GM23338 (cell line): ENCODE measurements at regions not wholly inside any gene's neighbourhood (a gene's known extent, or its start where the extent isn't known, plus 50 kb on each side); places are given as distances from the start of the nearest gene placed in this dataset.

Experiments
- ATAC-seq: fragments of 200-7000 bp; cut with Tn5 transposase; 3 replicates; pipeline ENCODE4 v1.9.1; 2020
- DNase-seq: peaks from one replicate; pipeline ENCODE4 v3.0.0-alpha.2; 2015; ENCODE audit warnings: low spot score
- H2AFZ ChIP-seq: fragments of 200-600 bp; sonication (generic); 2 replicates; pipeline ENCODE4 v1.8.0; 2016; ENCODE audit warnings: antibody characterized with exemption, mild to moderate bottlenecking, moderate library complexity
- H3F3A ChIP-seq: fragments of 200-600 bp; sonication (generic); replicated peaks from 2 replicates; pipeline ENCODE4 v1.8.0; 2017; ENCODE audit warnings: antibody characterized with exemption, mixed run types, low read depth
- H3K27ac ChIP-seq: fragments of 200-600 bp; sonication (generic); 2 replicates; pipeline ENCODE4 v1.6.1; 2016; ENCODE audit warnings: low read depth
- H3K27me3 ChIP-seq: fragments of 200-600 bp; sonication (generic); 2 replicates; pipeline ENCODE4 v1.8.0; 2016; ENCODE audit warnings: mild to moderate bottlenecking, mixed run types, moderate library complexity; ENCODE audit not compliant: insufficient read depth
- H3K36me3 ChIP-seq: fragments of 200-600 bp; sonication (generic); 2 replicates; pipeline ENCODE4 v1.8.0; 2016; ENCODE audit warnings: mild to moderate bottlenecking; ENCODE audit not compliant: insufficient read depth
- H3K4me1 ChIP-seq: fragments of 200-600 bp; sonication (generic); 2 replicates; pipeline ENCODE4 v1.8.0; 2016; ENCODE audit warnings: mild to moderate bottlenecking, moderate library complexity; ENCODE audit not compliant: insufficient read depth
- H3K4me2 ChIP-seq: fragments of 200-600 bp; sonication (generic); 2 replicates; pipeline ENCODE4 v1.7.1; 2017; ENCODE audit warnings: mixed run types
- H3K4me3 ChIP-seq: fragments of 200-600 bp; sonication (generic); 2 replicates; pipeline ENCODE4 v1.6.1; 2016; ENCODE audit warnings: mixed run types
- H3K79me2 ChIP-seq: fragments of 200-600 bp; sonication (generic); replicated peaks from 2 replicates; pipeline ENCODE4 v1.8.0; 2017; ENCODE audit warnings: mild to moderate bottlenecking; ENCODE audit not compliant: insufficient read depth
- H3K9me2 ChIP-seq: fragments of 200-600 bp; sonication (generic); 2 replicates; pipeline ENCODE4 v1.8.0; 2017; ENCODE audit not compliant: insufficient read depth
- H4K20me1 ChIP-seq: fragments of 200-600 bp; sonication (generic); replicated peaks from 2 replicates; pipeline ENCODE4 v1.8.0; 2017; ENCODE audit warnings: mild to moderate bottlenecking; ENCODE audit not compliant: insufficient read depth
- H3K27ac Mint-ChIP-seq: 2 replicates; pipeline ENCODE4 v1.8.0; 2020; ENCODE audit warnings: inconsistent platforms, mild to moderate bottlenecking, moderate library complexity, mixed read lengths
- H3K27me3 Mint-ChIP-seq: 3 replicates; pipeline ENCODE4 v1.8.0; 2022; ENCODE audit warnings: low read depth, mild to moderate bottlenecking, moderate library complexity, mixed read lengths, inconsistent platforms; ENCODE audit not compliant: insufficient read depth, poor library complexity
- H3K36me3 Mint-ChIP-seq: 3 replicates; pipeline ENCODE4 v1.8.0; 2021; ENCODE audit warnings: low read depth, mild to moderate bottlenecking, inconsistent platforms, moderate library complexity, mixed read lengths
- H3K4me1 Mint-ChIP-seq: 3 replicates; pipeline ENCODE4 v1.8.0; 2020; ENCODE audit warnings: mild to moderate bottlenecking, inconsistent platforms, mixed read lengths
- H3K4me3 Mint-ChIP-seq: 3 replicates; pipeline ENCODE4 v1.8.0; 2021; ENCODE audit warnings: moderate library complexity, mild to moderate bottlenecking, inconsistent platforms, mixed read lengths
- H3K9me3 Mint-ChIP-seq: 3 replicates; pipeline ENCODE4 v1.8.0; 2020; ENCODE audit warnings: moderate library complexity, mild to moderate bottlenecking, inconsistent platforms, mixed read lengths
- CTCF ChIP-seq, 2 experiments: fragments of 200-600 bp in 1 of 2; sonication (generic) in 1 of 2; conservative IDR thresholded peaks; 2 replicates each; pipeline versions ENCODE4 v1.5.1 to v1.6.1; 2016 to 2017; ENCODE audit warnings: antibody characterized with exemption in 2 of 2, low read depth in 2 of 2, mild to moderate bottlenecking in 2 of 2, moderate library complexity in 1 of 2
- ETS1 ChIP-seq: IDR thresholded peaks from 2 replicates; pipeline ENCODE4 v1.6.1; 2016; ENCODE audit warnings: antibody characterized with exemption
- EZH2phosphoT487 ChIP-seq: fragments of 200-600 bp; sonication (generic); IDR thresholded peaks from one replicate; pipeline ENCODE4 v1.8.1; 2018; ENCODE audit warnings: antibody characterized with exemption; ENCODE audit not compliant: unreplicated experiment
- JUNB ChIP-seq: IDR thresholded peaks from one replicate; pipeline ENCODE4 v1.6.1; 2016; ENCODE audit warnings: antibody characterized with exemption; ENCODE audit not compliant: unreplicated experiment
- POLR2AphosphoS5 ChIP-seq: IDR thresholded peaks from 2 replicates; pipeline ENCODE4 v1.6.1; 2016; ENCODE audit warnings: antibody characterized with exemption, low read depth
- STAT1 ChIP-seq: IDR thresholded peaks from one replicate; pipeline ENCODE4 v1.6.1; 2016; ENCODE audit warnings: antibody characterized with exemption; ENCODE audit not compliant: unreplicated experiment
- ZNF114 ChIP-seq: fragments of 250-450 bp; sonication (Bioruptor Pico); IDR thresholded peaks from 2 replicates; pipeline ENCODE4 v1.5.0; 2020; ENCODE audit warnings: mild to moderate bottlenecking, moderate library complexity
- ZNF331 ChIP-seq: fragments of 250-450 bp; sonication (Bioruptor Pico); IDR thresholded peaks from 2 replicates; pipeline ENCODE4 v1.5.0; 2020; ENCODE audit warnings: low read depth, mild to moderate bottlenecking, moderate library complexity
- ZNF462 ChIP-seq: fragments of 250-450 bp; sonication (Bioruptor Pico); IDR thresholded peaks from 2 replicates; pipeline ENCODE4 v1.5.0; 2020; ENCODE audit warnings: mild to moderate bottlenecking, moderate library complexity

- H3K4me1 Mint-ChIP-seq: no peaks in the 10 kb centered on the region
- Histone ChIP-seq H3K9me2 (no peaks in the 10 kb centered on the region; the same call in 1 of the 2 replicates), H4K20me1 (no peaks in the 10 kb centered on the region), H2AFZ (no peak overlapping the region), H3K79me2 (no peaks in the 10 kb centered on the region), H3K4me1 (no peaks in the 10 kb centered on the region), H3K27me3 (no peaks in the 10 kb centered on the region), H3K4me3 (no peak overlapping the region), H3K27ac (no peak overlapping the region), H3F3A (no peaks in the 10 kb centered on the region), H3K36me3 (no peaks in the 10 kb centered on the region), H3K4me2 (no peak overlapping the region)
- TF ChIP-seq STAT1 (no peak), JUNB (no peak), ZNF331 (CRISPR knock-in tag) (no peak), ETS1 (no peak), POLR2AphosphoS5 (no peak), EZH2phosphoT487 (no peak)
- DNase-seq: no peak
- H3K27me3 Mint-ChIP-seq: peaks cover 19% of the 10 kb centered on the region
- no peak for ATAC-seq
- no peaks in the 10 kb centered on the region; the same call in 2 of the 3 replicates for H3K36me3 Mint-ChIP-seq
- H3K27ac Mint-ChIP-seq: no peak overlapping the region
- no peak overlapping the region for H3K4me3 Mint-ChIP-seq
- H3K9me3 Mint-ChIP-seq: peaks cover 9% of the 10 kb centered on the region; the same call in 2 of the 3 replicates
Measured at GRCh38 chr2:121052521-121052920, 232.5 kb downstream of the TFCP2L1 start.

GRCh38 chr2:121055088-121055487, 229.9 kb downstream of the TFCP2L1 start:
- Histone ChIP-seq H3K36me3 (no peaks in the 10 kb centered on the region), H3K4me2 (no peak overlapping the region), H3K27me3 (no peaks in the 10 kb centered on the region), H4K20me1 (no peaks in the 10 kb centered on the region), H3K4me1 (no peaks in the 10 kb centered on the region), H3K4me3 (no peak overlapping the region), H3K27ac (no peak overlapping the region), H3K79me2 (no peaks in the 10 kb centered on the region), H3F3A (no peaks in the 10 kb centered on the region), H3K9me2 (no peaks in the 10 kb centered on the region; the same call in 1 of the 2 replicates), H2AFZ (no peak overlapping the region)
- Mint-ChIP-seq H3K4me1 (no peaks in the 10 kb centered on the region), H3K9me3 (peaks cover 9% of the 10 kb centered on the region; the same call in 2 of the 3 replicates), H3K36me3 (no peaks in the 10 kb centered on the region; the same call in 2 of the 3 replicates), H3K27ac (no peak overlapping the region), H3K27me3 (peaks cover 22% of the 10 kb centered on the region), H3K4me3 (no peak overlapping the region)
- no peak for ATAC-seq
- TF ChIP-seq CTCF (conservative IDR thresholded peaks at IDR 0.05; ENCODE audit: low read depth in 2 of 2) (no peak), ZNF114 (CRISPR knock-in tag) (no peak), ETS1 (no peak), ZNF462 (CRISPR knock-in tag) (no peak), EZH2phosphoT487 (no peak), JUNB (no peak), POLR2AphosphoS5 (no peak), ZNF331 (CRISPR knock-in tag) (no peak)
- no peak for DNase-seq
